Femur (tissue), 1 donor: ENCODE measurements at regions not wholly inside any gene's neighbourhood (a gene's known extent, or its start where the extent isn't known, plus 50 kb on each side); places are given as distances from the start of the nearest gene placed in this dataset.

Experiments used
- DNase-seq: peaks from one replicate; pipeline ENCODE4 v3.0.0-alpha.2; 2017

GRCh38 chr10:2130705-2131305, 393.5 kb upstream of the ADARB2 start:
- DNase-seq = no peak

- no peak for DNase-seq
These were observed 391.7 kb upstream of the ADARB2 start for GRCh38 chr10:2128991-2129390.

GRCh38 chr10:2124135-2124534, 386.8 kb upstream of the ADARB2 start:
- no peak for DNase-seq

- DNase-seq = no peak
These were observed 385.3 kb upstream of the ADARB2 start for GRCh38 chr10:2122431-2123124.

GRCh38 chr10:2121929-2122328, 384.6 kb upstream of the ADARB2 start:
- DNase-seq = no peak

GRCh38 chr10:2121315-2121714, 384.0 kb upstream of the ADARB2 start:
- no peak for DNase-seq

- no peak for DNase-seq
These were observed 383.4 kb upstream of the ADARB2 start for GRCh38 chr10:2120746-2121145.

- no peak for DNase-seq
These were observed 382.0 kb upstream of the ADARB2 start for GRCh38 chr10:2119316-2119715.

- no peak for DNase-seq
These were observed 380.9 kb upstream of the ADARB2 start for GRCh38 chr10:2118201-2118600.

- no peak for DNase-seq
These were observed 380.3 kb upstream of the ADARB2 start for GRCh38 chr10:2117641-2118040.

GRCh38 chr10:2111965-2112364, 374.6 kb upstream of the ADARB2 start:
- no peak for DNase-seq

GRCh38 chr10:2108496-2108895, 371.2 kb upstream of the ADARB2 start:
- no peak for DNase-seq

GRCh38 chr10:2106641-2107040, 369.3 kb upstream of the ADARB2 start:
- no peak for DNase-seq

GRCh38 chr10:2099321-2099720, 362.0 kb upstream of the ADARB2 start:
- no peak for DNase-seq

- no peak for DNase-seq
These were observed 360.6 kb upstream of the ADARB2 start for GRCh38 chr10:2097937-2098336.

- no peak for DNase-seq
These were observed 356.8 kb upstream of the ADARB2 start for GRCh38 chr10:2094171-2094570.

- DNase-seq = no peak
These were observed 346.3 kb upstream of the ADARB2 start for GRCh38 chr10:2083591-2083990.

- no peak for DNase-seq
These were observed 344.2 kb upstream of the ADARB2 start for GRCh38 chr10:2081501-2081900.

- DNase-seq = no peak
These were observed 342.3 kb upstream of the ADARB2 start for GRCh38 chr10:2079603-2080078.

GRCh38 chr10:2077231-2077630, 339.9 kb upstream of the ADARB2 start:
- DNase-seq = no peak

GRCh38 chr10:2076528-2076927, 339.2 kb upstream of the ADARB2 start:
- DNase-seq = no peak

GRCh38 chr10:2067015-2067414, 329.7 kb upstream of the ADARB2 start:
- no peak for DNase-seq

- no peak for DNase-seq
These were observed 317.4 kb upstream of the ADARB2 start for GRCh38 chr10:2054728-2055127.

- DNase-seq = no peak
These were observed 316.5 kb upstream of the ADARB2 start for GRCh38 chr10:2053805-2054204.

GRCh38 chr10:2051108-2051507, 313.8 kb upstream of the ADARB2 start:
- DNase-seq = no peak
